ENCODE measurements at regions not wholly inside any gene's neighbourhood (a gene's known extent, or its start where the extent isn't known, plus 50 kb on each side); places are given as distances from the start of the nearest gene placed in this dataset.

- no peaks in the 10 kb centered on the region for H3K9me3 ChIP-seq (ENCODE audit: control insufficient read depth, insufficient read depth, low read depth, low read length)
- no peak overlapping the region for H3K27ac ChIP-seq (ENCODE audit: low read length)
- in situ Hi-C loops (cut with HindIII; ENCODE audit: low pct_unique_long_range_greater_than_20kb, low sequenced_read_pairs): no loop called here
- H3K4me3 ChIP-seq (ENCODE audit: low read depth in 2 of 2, low read length in 2 of 2): no peak overlapping the region
- no TSS peak for BruUV-seq (replicated peaks)
- no peaks in the 10 kb centered on the region for H3K27me3 ChIP-seq (ENCODE audit: control insufficient read depth, insufficient read depth, low read length)
- TF ChIP-seq SIN3A (IDR thresholded peaks at IDR 0.05; ENCODE audit: borderline replicate concordance, insufficient read depth, low read depth, low read length) (no peak), CTCF (IDR thresholded peaks at IDR 0.05) (no peak), POLR2AphosphoS5 (IDR thresholded peaks at IDR 0.05; ENCODE audit: low read depth, low read length) (no peak), TCF7L2 (IDR thresholded peaks at IDR 0.05; ENCODE audit: low read depth, low read length) (no peak), REST (IDR thresholded peaks at IDR 0.05; ENCODE audit: insufficient read depth in 1 of 2, low read depth in 2 of 2, low read length in 1 of 2) (no peak)
- POLR2A ChIA-PET: no interaction called here
- DNase-seq (ENCODE audit: low read depth, low spot score) (no peak), ATAC-seq (no peak)
- no peaks in the 10 kb centered on the region for H3K36me3 ChIP-seq (ENCODE audit: control insufficient read depth, insufficient read depth, low read length)
- CTCF ChIA-PET: no interaction called here
- H3K4me1 ChIP-seq (ENCODE audit: control insufficient read depth, insufficient read depth, low read length): no peaks in the 10 kb centered on the region
- intact Hi-C loops (cut with micrococcal nuclease; ENCODE audit: unreplicated experiment): no loop called here
Measured at GRCh38 chr9:91075279-91075678, 273.7 kb downstream of the SYK start.

- BruUV-seq (replicated peaks): no TSS peak
- ATAC-seq: no peak
- POLR2A ChIA-PET: no interaction called here
Measured at GRCh38 chr9:91077624-91078368, 276.2 kb downstream of the SYK start.

More at GRCh38 chr9:91077624-91078368, 276.2 kb downstream of the SYK start:
- Histone ChIP-seq H3K4me3 (ENCODE audit: low read depth in 2 of 2, low read length in 2 of 2) (no peak overlapping the region), H3K4me1 (ENCODE audit: control insufficient read depth, insufficient read depth, low read length) (no peaks in the 10 kb centered on the region), H3K27ac (ENCODE audit: low read length) (no peak overlapping the region), H3K27me3 (ENCODE audit: control insufficient read depth, insufficient read depth, low read length) (no peaks in the 10 kb centered on the region), H3K9me3 (ENCODE audit: control insufficient read depth, insufficient read depth, low read depth, low read length) (no peaks in the 10 kb centered on the region), H3K36me3 (ENCODE audit: control insufficient read depth, insufficient read depth, low read length) (no peaks in the 10 kb centered on the region)
- CTCF ChIA-PET: no interaction called here
- in situ Hi-C loops (cut with HindIII; ENCODE audit: low pct_unique_long_range_greater_than_20kb, low sequenced_read_pairs): no loop called here
- intact Hi-C loops (cut with micrococcal nuclease; ENCODE audit: unreplicated experiment): no loop called here
- no peak for DNase-seq (ENCODE audit: low read depth, low spot score)
- no peak for TF ChIP-seq CTCF (IDR thresholded peaks at IDR 0.05)
